ENCODE measurements at regions not wholly inside any gene's neighbourhood (a gene's known extent, or its start where the extent isn't known, plus 50 kb on each side); places are given as distances from the start of the nearest gene placed in this dataset.

- no peak for DNase-seq (ENCODE audit: low spot score)
- H3K9me3 Mint-ChIP-seq: peaks cover 6% of the 10 kb centered on the region
- TF ChIP-seq EZH2phosphoT487 (IDR thresholded peaks at IDR 0.05): no peak
- no peak for TF ChIP-seq EZH2 (IDR thresholded peaks at IDR 0.05)
- no peak for TF ChIP-seq CTCF (IDR thresholded peaks at IDR 0.05)
Observed at GRCh38 chr1:83627045-83627444, 371.9 kb downstream of the TTLL7 start.

DNA sequence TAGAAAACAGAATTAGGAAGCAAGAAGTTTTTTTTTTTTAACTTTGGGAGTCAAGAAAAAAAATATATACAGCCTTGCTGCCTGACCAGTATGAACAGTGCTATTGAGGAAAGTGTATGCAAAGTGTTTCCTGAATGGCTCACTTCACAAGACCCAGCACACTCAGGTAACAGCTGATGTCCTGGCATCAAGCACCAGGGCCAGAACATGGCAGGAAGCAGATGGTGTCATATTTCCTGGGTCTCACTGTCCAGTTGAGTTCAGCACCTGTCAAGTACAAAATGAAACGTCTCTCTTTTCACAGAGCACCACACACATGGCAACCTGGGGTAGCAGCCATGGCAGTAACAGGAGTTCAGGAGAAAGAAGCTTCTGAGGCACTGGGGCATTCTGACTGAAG lies 372.3 kb downstream of the TTLL7 start:
- Mint-ChIP-seq H3K9me3 (peaks cover 6% of the 10 kb centered on the region), H3K27ac (no peak overlapping the region), H3K4me1 (peaks cover 34% of the 10 kb centered on the region), H3K36me3 (no peaks in the 10 kb centered on the region), H3K27me3 (ENCODE audit: insufficient read depth, low read depth) (peaks cover 17% of the 10 kb centered on the region), H3K4me3 (no peak overlapping the region)
- Histone ChIP-seq H3K79me2 (ENCODE audit: low read depth) (no peaks in the 10 kb centered on the region), H3K4me2 (peak overlapping the region; percentile 31), H3K27ac (no peak overlapping the region), H3K4me1 (peaks cover 27% of the 10 kb centered on the region), H3K27me3 (no peaks in the 10 kb centered on the region), H4K20me1 (ENCODE audit: low read depth) (no peaks in the 10 kb centered on the region), H3K9me3 (ENCODE audit: low read depth) (no peaks in the 10 kb centered on the region), H3F3A (ENCODE audit: low read depth) (peaks cover 13% of the 10 kb centered on the region), H3K36me3 (no peaks in the 10 kb centered on the region), H3K4me3 (no peak overlapping the region), H2AFZ (replicated peaks) (no peak overlapping the region), H3K9ac (no peak overlapping the region)
- TF ChIP-seq EZH2phosphoT487 (IDR thresholded peaks at IDR 0.05) (no peak), EZH2 (IDR thresholded peaks at IDR 0.05) (no peak), CTCF (IDR thresholded peaks at IDR 0.05) (no peak)
- no peak for DNase-seq (ENCODE audit: low spot score)

More at GRCh38 chr1:83627045-83627444, 371.9 kb downstream of the TTLL7 start:
- peaks cover 27% of the 10 kb centered on the region for H3K4me1 ChIP-seq
- Mint-ChIP-seq H3K4me1 (peaks cover 34% of the 10 kb centered on the region), H3K27ac (no peak overlapping the region), H3K36me3 (no peaks in the 10 kb centered on the region), H3K4me3 (no peak overlapping the region), H3K27me3 (ENCODE audit: insufficient read depth, low read depth) (peaks cover 17% of the 10 kb centered on the region)
- peaks cover 13% of the 10 kb centered on the region for H3F3A ChIP-seq (ENCODE audit: low read depth)
- no peak overlapping the region for H3K9ac ChIP-seq
- no peaks in the 10 kb centered on the region for H3K27me3 ChIP-seq
- H3K79me2 ChIP-seq (ENCODE audit: low read depth): no peaks in the 10 kb centered on the region
- H3K27ac ChIP-seq: no peak overlapping the region
- H3K4me3 ChIP-seq: no peak overlapping the region
- no peak overlapping the region for H2AFZ ChIP-seq (replicated peaks)
- H3K9me3 ChIP-seq (ENCODE audit: low read depth): no peaks in the 10 kb centered on the region
- H4K20me1 ChIP-seq (ENCODE audit: low read depth): no peaks in the 10 kb centered on the region
- H3K36me3 ChIP-seq: no peaks in the 10 kb centered on the region
- H3K4me2 ChIP-seq: no peak overlapping the region

DNA sequence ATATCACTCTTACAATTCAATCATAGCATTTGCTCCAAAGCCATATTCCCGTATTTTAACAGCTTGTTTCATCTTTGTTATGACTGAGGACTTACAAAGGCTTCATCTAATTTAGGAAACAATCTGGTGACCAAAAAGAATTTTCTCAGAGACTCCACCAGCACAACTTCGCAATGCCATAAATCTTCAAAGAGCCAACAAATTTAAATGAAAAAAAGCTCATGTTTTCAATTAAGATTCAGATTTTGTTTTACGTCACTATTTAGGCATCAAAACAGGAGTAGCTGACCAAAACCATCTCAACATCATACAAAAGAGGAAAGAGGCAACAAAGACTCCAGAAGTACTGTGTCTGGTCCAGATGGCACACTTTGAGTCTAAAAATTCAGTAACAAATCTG lies 373.3 kb downstream of the TTLL7 start:
- TF ChIP-seq EZH2 (IDR thresholded peaks at IDR 0.05) (no peak), CTCF (IDR thresholded peaks at IDR 0.05) (no peak), EZH2phosphoT487 (IDR thresholded peaks at IDR 0.05) (no peak)
- no peaks in the 10 kb centered on the region for H3K36me3 ChIP-seq
- no peak overlapping the region for H3K9ac ChIP-seq
- H3K79me2 ChIP-seq (ENCODE audit: low read depth): no peaks in the 10 kb centered on the region
- peaks cover 34% of the 10 kb centered on the region for H3K4me1 Mint-ChIP-seq
- H2AFZ ChIP-seq (replicated peaks): no peak overlapping the region
- DNase-seq (ENCODE audit: low spot score): no peak
- H3K27me3 ChIP-seq: no peaks in the 10 kb centered on the region
- no peaks in the 10 kb centered on the region for H3K36me3 Mint-ChIP-seq
- H3K27ac Mint-ChIP-seq: no peak overlapping the region
- H3K9me3 Mint-ChIP-seq: peaks cover 6% of the 10 kb centered on the region
- peak overlapping the region; percentile 31 for H3K4me2 ChIP-seq
- H3K9me3 ChIP-seq (ENCODE audit: low read depth): no peaks in the 10 kb centered on the region
- H3F3A ChIP-seq (ENCODE audit: low read depth): peaks cover 13% of the 10 kb centered on the region
- no peak overlapping the region for H3K4me3 Mint-ChIP-seq
- H4K20me1 ChIP-seq (ENCODE audit: low read depth): no peaks in the 10 kb centered on the region
- peaks cover 22% of the 10 kb centered on the region for H3K27me3 Mint-ChIP-seq (ENCODE audit: insufficient read depth, low read depth)
- no peak overlapping the region for H3K27ac ChIP-seq
- peaks cover 27% of the 10 kb centered on the region for H3K4me1 ChIP-seq
- no peak overlapping the region for H3K4me3 ChIP-seq
